ENCODE measurements at regions not wholly inside any gene's neighbourhood (a gene's known extent, or its start where the extent isn't known, plus 50 kb on each side); places are given as distances from the start of the nearest gene placed in this dataset.
"Not testable (repeated sequence)": the region's sequence is repeated elsewhere in the genome, so short reads cannot be mapped to it uniquely, and the experiment has no call there.

GRCh38 chr6:27124252-27124657 lies 123.2 kb upstream of the PRSS16 start:
- no peak for DNase-seq
- WGBS, 2 donors: 91 to 92% methylated on average over 4 of the region's 4 CpGs
- Histone ChIP-seq H3K27ac (no peak overlapping the region), H3K36me3 (no peaks in the 10 kb centered on the region), H3K27me3 (no peaks in the 10 kb centered on the region), H3K9me3 (no peaks in the 10 kb centered on the region), H3K4me1 (peaks cover 0 to 4% of the 10 kb centered on the region in 2 donors), H3K4me3 (replicated peaks in 1 of 3) (no peak overlapping the region)
- intact Hi-C loops (cut with DNase I): loop anchor here (10.0 kb wide), 1 partner anchor 771 kb away; a partner anchor contains a TSS
- no peak for TF ChIP-seq CTCF (IDR thresholded peaks at IDR 0.05)
- TF ChIP-seq POLR2A (IDR thresholded peaks at IDR 0.05): no peak

GRCh38 chr6:27126046-27126814 lies 121.3 kb upstream of the PRSS16 start:
- no peaks in the 10 kb centered on the region for H3K36me3 ChIP-seq
- WGBS, 2 donors: 81 to 84% methylated on average over 6 of the region's 6 CpGs
- peaks cover 2 to 4% of the 10 kb centered on the region in 2 donors for H3K4me1 ChIP-seq
- no peak overlapping the region for H3K27ac ChIP-seq
- intact Hi-C loops (cut with DNase I): loop anchor here (10.0 kb wide), 1 partner anchor 769 kb away; a partner anchor contains a TSS
- no peak for DNase-seq
- H3K9me3 ChIP-seq: no peaks in the 10 kb centered on the region
- H3K27me3 ChIP-seq: no peaks in the 10 kb centered on the region
- H3K4me3 ChIP-seq (replicated peaks in 1 of 3): no peak overlapping the region
- TF ChIP-seq POLR2A (IDR thresholded peaks at IDR 0.05) (no peak), CTCF (IDR thresholded peaks at IDR 0.05) (no peak)

- peak; percentile 86 to 89 for DNase-seq
- H3K27me3 ChIP-seq: no peaks in the 10 kb centered on the region
- peak overlapping the region in 1 of 3 donors; percentile 42 for H3K27ac ChIP-seq
- 16 to 18% methylated on average over 23 of the region's 23 CpGs for WGBS, 2 donors
- H3K4me1 ChIP-seq: peaks cover 3 to 5% of the 10 kb centered on the region in 2 donors
- no peak overlapping the region for H3K4me3 ChIP-seq (replicated peaks in 1 of 3)
- TF ChIP-seq CTCF (IDR thresholded peaks at IDR 0.05): peak; percentile 64 to 78 (median 76)
- no peak for TF ChIP-seq POLR2A (IDR thresholded peaks at IDR 0.05)
- H3K36me3 ChIP-seq: no peaks in the 10 kb centered on the region
- H3K9me3 ChIP-seq: no peaks in the 10 kb centered on the region
- intact Hi-C loops (cut with DNase I): loop anchor here (10.0 kb wide), 1 partner anchor 768 kb away; a partner anchor contains a TSS
Measured at GRCh38 chr6:27126815-27127537, 120.5 kb upstream of the PRSS16 start.

- 87 to 97% methylated on average over 4 of the region's 4 CpGs for WGBS, 2 donors
- H3K36me3 ChIP-seq; H3K4me3 ChIP-seq (replicated peaks in 1 of 3); H3K27me3 ChIP-seq; H3K9me3 ChIP-seq; H3K27ac ChIP-seq; H3K4me1 ChIP-seq; DNase-seq: not testable (repeated sequence)
- intact Hi-C loops (cut with DNase I): loop anchor here (10.0 kb wide), 1 partner anchor 767 kb away; a partner anchor contains a TSS
Measured at GRCh38 chr6:27127874-27128273, 119.6 kb upstream of the PRSS16 start.

- intact Hi-C loops (cut with DNase I): loop anchor here (10.0 kb wide), 1 partner anchor 766 kb away; a partner anchor contains a TSS
- 83 to 86% methylated on average over 4 of the region's 4 CpGs for WGBS, 2 donors
- Histone ChIP-seq H3K27me3 (no peaks in the 10 kb centered on the region), H3K4me3 (replicated peaks in 1 of 3) (no peak overlapping the region), H3K9me3 (no peaks in the 10 kb centered on the region), H3K4me1 (peaks cover 10 to 11% of the 10 kb centered on the region in 2 donors), H3K27ac (no peak overlapping the region), H3K36me3 (no peaks in the 10 kb centered on the region)
- no peak for TF ChIP-seq CTCF (IDR thresholded peaks at IDR 0.05)
- TF ChIP-seq POLR2A (IDR thresholded peaks at IDR 0.05): no peak
- no peak for DNase-seq
Measured at GRCh38 chr6:27128311-27129094, 119.0 kb upstream of the PRSS16 start.

Data from thyroid gland (tissue), 4 donors.